SJSA1 (cell line): ENCODE measurements at regions not wholly inside any gene's neighbourhood (a gene's known extent, or its start where the extent isn't known, plus 50 kb on each side); places are given as distances from the start of the nearest gene placed in this dataset.
A peak's percentile ranks its signal among the peaks of the same experiment; 100 is the strongest.

Source experiments
- DNase-seq, 2 experiments: peaks; one replicate each; pipeline ENCODE4 v3.0.0-alpha.2; 2015 to 2020; ENCODE audit warnings: low spot score in 2 of 2, low read depth in 1 of 2
- H3K27ac ChIP-seq: fragments of 250-450 bp; sonication (Bioruptor Pico); 2 replicates; pipeline ENCODE4 v1.5.1; 2020; ENCODE audit warnings: mild to moderate bottlenecking, moderate library complexity
- H3K27me3 ChIP-seq: fragments of 250-450 bp; sonication (Bioruptor Pico); replicated peaks from 2 replicates; pipeline ENCODE4 v1.5.1; 2020; ENCODE audit warnings: mild to moderate bottlenecking, moderate library complexity
- H3K36me3 ChIP-seq: fragments of 250-450 bp; sonication (Bioruptor Pico); 2 replicates; pipeline ENCODE4 v1.5.1; 2020; ENCODE audit warnings: mild to moderate bottlenecking
- H3K4me1 ChIP-seq: fragments of 250-450 bp; sonication (Bioruptor Pico); replicated peaks from 2 replicates; pipeline ENCODE4 v1.6.1; 2021; ENCODE audit warnings: mild to moderate bottlenecking
- H3K4me3 ChIP-seq: fragments of 250-450 bp; sonication (Bioruptor Pico); 2 replicates; pipeline ENCODE4 v1.5.1; 2020; ENCODE audit warnings: mild to moderate bottlenecking
- H3K9me3 ChIP-seq: fragments of 250-450 bp; sonication (Bioruptor Pico); replicated peaks from 2 replicates; pipeline ENCODE4 v1.5.1; 2020; ENCODE audit warnings: mild to moderate bottlenecking

DNA sequence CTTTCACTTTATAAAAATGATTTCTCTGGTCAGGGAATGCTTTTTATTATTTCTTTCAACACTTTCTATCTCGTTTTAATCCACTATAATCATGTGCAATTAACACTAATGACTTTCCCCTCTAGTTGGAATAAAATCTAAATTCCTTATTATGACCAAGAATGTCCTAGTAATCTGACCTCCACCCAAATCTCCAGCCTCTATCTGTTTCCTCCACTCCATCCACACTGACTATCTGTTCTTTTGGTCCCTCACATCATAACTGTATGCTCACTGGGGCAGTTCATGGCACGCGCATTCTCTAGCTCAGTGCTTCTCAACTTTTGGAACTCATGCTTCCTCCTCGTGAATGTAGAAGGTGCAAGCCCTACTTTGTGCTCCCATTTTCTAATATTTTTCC lies 244.7 kb downstream of the POSTN start:
- Histone ChIP-seq H3K36me3 (no peaks in the 10 kb centered on the region), H3K27ac (no peak overlapping the region), H3K27me3 (no peaks in the 10 kb centered on the region), H3K4me1 (no peaks in the 10 kb centered on the region), H3K9me3 (no peaks in the 10 kb centered on the region), H3K4me3 (no peak overlapping the region)
- no peak for DNase-seq

DNA sequence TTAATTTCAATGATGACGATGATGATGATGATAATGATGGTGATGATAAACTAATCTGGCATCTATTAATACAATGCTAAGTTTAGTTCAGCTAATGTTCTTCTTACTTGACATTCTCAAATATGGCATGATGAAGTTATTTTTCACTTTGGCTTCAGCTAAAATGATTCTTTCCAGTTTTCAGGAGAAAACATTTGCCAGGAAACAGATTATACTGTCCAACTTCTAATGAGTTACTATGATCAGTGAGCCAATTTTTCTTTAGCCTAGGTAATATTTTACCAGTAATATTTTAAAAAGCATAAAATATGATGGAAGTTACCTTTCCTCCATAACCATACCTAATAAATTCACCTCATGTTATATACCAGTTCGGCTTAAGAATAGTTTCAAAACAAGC lies 245.7 kb upstream of the CSNK1A1L start:
- DNase-seq = no peak
- H3K4me3 ChIP-seq = no peak overlapping the region
- H3K9me3 ChIP-seq = no peaks in the 10 kb centered on the region
- H3K27me3 ChIP-seq = no peaks in the 10 kb centered on the region
- H3K36me3 ChIP-seq = no peaks in the 10 kb centered on the region
- H3K4me1 ChIP-seq = no peaks in the 10 kb centered on the region
- H3K27ac ChIP-seq = no peak overlapping the region

GRCh38 chr13:37349916-37350315 lies 244.5 kb upstream of the CSNK1A1L start:
- Histone ChIP-seq H3K4me1 (no peaks in the 10 kb centered on the region), H3K9me3 (no peaks in the 10 kb centered on the region), H3K27ac (no peak overlapping the region), H3K27me3 (no peaks in the 10 kb centered on the region), H3K4me3 (no peak overlapping the region), H3K36me3 (no peaks in the 10 kb centered on the region)
- DNase-seq = no peak

- Histone ChIP-seq H3K9me3 (no peaks in the 10 kb centered on the region), H3K36me3 (no peaks in the 10 kb centered on the region), H3K27ac (no peak overlapping the region), H3K27me3 (no peaks in the 10 kb centered on the region), H3K4me3 (no peak overlapping the region), H3K4me1 (no peaks in the 10 kb centered on the region)
- DNase-seq = peak in 1 of 2 experiments; percentile 3
Observed at GRCh38 chr13:37348916-37349643, 243.6 kb upstream of the CSNK1A1L start.

DNA sequence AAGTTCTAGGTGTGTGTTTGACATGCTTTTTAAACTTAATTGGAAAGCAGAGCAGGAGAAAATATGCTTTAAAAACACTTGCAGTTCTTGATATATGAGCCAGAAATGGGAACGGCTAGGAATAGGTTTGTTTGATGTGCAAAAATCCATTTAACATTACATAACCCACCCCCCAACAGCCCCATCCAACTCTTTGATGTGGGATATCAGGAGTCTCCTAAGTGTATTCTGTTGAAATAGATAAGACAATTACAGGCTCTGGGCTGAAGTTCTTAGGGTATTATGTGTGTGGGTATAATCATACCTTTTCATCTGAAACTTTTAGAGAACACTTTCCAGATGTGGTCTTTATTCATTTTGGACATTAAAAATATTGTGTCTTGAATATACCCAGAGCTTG lies 240.4 kb upstream of the CSNK1A1L start:
- Histone ChIP-seq H3K36me3 (no peaks in the 10 kb centered on the region), H3K27me3 (no peaks in the 10 kb centered on the region), H3K4me1 (no peaks in the 10 kb centered on the region), H3K27ac (no peak overlapping the region), H3K4me3 (no peak overlapping the region), H3K9me3 (no peaks in the 10 kb centered on the region)
- no peak for DNase-seq

DNA sequence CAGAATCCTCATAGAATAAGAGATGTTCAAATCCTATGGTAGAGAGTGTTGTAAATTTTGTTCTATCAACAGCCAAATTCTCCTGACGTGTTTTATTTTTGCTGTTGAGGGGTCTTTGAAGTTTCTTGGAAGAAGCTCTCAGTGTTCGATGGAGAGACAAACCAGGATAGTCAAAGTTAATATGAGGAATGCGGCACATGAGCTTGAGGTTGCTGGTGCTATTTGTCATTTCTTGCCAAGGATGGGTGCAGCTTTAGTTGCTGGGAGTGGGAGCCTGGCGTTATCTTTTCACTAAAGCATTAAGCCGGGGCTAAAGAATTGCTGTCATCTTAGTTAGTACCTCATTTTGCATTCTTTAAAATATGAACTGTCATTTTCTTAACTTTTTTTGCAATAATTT lies 239.9 kb upstream of the CSNK1A1L start:
- no peak overlapping the region for H3K4me3 ChIP-seq
- no peaks in the 10 kb centered on the region for H3K27me3 ChIP-seq
- DNase-seq = no peak
- H3K4me1 ChIP-seq = no peaks in the 10 kb centered on the region
- H3K36me3 ChIP-seq = no peaks in the 10 kb centered on the region
- H3K27ac ChIP-seq = no peak overlapping the region
- H3K9me3 ChIP-seq = no peaks in the 10 kb centered on the region

DNA sequence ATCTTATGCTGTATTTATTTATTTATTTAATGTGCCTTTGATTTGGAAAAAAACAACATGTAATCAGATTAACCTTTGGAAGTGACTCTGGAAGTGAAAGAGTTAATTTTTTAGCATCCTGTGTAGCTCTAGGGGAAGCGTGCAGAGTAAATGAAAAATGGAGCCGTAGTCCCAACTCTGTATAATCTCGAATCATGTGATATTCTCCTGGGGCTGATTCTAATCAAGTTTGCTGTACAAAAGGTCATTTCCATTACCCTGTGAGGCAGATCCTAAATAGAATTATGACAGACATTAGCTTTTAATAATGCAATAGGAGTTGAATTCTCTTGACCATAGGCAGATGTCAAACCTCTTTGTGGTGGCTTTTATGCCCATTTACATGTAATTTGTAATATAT lies 238.6 kb upstream of the CSNK1A1L start:
- DNase-seq = no peak
- Histone ChIP-seq H3K9me3 (no peaks in the 10 kb centered on the region), H3K4me1 (no peaks in the 10 kb centered on the region), H3K36me3 (no peaks in the 10 kb centered on the region), H3K4me3 (no peak overlapping the region), H3K27ac (no peak overlapping the region), H3K27me3 (no peaks in the 10 kb centered on the region)

GRCh38 chr13:37342205-37342604 lies 236.7 kb upstream of the CSNK1A1L start:
- Histone ChIP-seq H3K4me1 (no peaks in the 10 kb centered on the region), H3K9me3 (no peaks in the 10 kb centered on the region), H3K27ac (no peak overlapping the region), H3K4me3 (no peak overlapping the region), H3K27me3 (no peaks in the 10 kb centered on the region), H3K36me3 (no peaks in the 10 kb centered on the region)
- DNase-seq = no peak

GRCh38 chr13:37340901-37341670 lies 235.6 kb upstream of the CSNK1A1L start:
- H3K36me3 ChIP-seq = no peaks in the 10 kb centered on the region
- H3K9me3 ChIP-seq = no peaks in the 10 kb centered on the region
- H3K27ac ChIP-seq = no peak overlapping the region
- no peaks in the 10 kb centered on the region for H3K4me1 ChIP-seq
- DNase-seq = no peak
- no peak overlapping the region for H3K4me3 ChIP-seq
- no peaks in the 10 kb centered on the region for H3K27me3 ChIP-seq

DNA sequence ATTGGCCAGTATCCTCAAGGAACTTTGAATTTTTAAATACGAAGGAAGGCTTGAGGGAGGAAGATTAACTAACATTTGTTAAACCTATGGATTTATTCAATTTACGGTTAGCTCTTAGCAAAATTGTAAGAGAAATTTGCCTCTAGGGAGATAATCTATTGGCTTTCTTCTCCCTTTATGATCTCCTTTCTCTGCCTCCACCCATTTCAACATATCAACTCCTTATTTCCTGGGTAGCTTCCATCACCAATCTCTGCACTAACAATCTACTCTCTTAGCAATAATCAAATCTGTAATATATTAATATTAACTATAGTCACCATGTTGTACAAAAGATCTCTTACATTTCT lies 233.9 kb upstream of the CSNK1A1L start:
- Histone ChIP-seq H3K27ac (no peak overlapping the region), H3K4me1 (no peaks in the 10 kb centered on the region), H3K27me3 (no peaks in the 10 kb centered on the region), H3K36me3 (no peaks in the 10 kb centered on the region), H3K9me3 (no peaks in the 10 kb centered on the region), H3K4me3 (no peak overlapping the region)
- DNase-seq = no peak

DNA sequence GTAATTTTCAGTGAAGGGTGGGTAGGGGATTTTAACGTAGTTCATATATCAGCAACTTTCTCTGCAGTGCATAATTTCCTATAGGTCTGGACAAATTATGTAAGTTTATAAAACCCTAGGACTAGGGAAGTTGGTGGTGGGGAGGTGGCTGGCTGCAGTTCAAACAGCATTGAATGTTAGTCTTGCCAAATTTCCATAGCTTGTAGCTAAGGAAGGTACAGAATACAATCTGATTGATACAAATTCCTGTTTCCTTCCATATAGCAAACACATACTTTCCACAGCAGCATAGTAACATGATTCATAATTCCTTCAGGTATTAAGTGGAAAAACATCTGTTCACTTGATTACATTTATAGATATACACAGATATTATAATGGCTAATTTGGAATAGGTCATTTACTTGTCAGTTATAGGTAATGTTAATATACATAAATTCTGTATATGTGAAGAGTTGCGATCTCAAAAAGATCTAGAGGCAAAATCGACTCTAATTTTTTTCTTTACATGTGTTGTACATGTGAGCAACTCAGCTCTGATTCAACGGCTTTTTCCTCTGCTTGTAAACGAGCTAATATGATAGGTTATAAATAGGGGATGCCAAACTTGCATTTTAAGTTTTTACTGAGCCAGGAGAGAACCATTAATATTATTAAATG lies 233.4 kb upstream of the CSNK1A1L start:
- no peaks in the 10 kb centered on the region for H3K4me1 ChIP-seq
- no peaks in the 10 kb centered on the region for H3K36me3 ChIP-seq
- H3K4me3 ChIP-seq = no peak overlapping the region
- no peak for DNase-seq
- no peaks in the 10 kb centered on the region for H3K9me3 ChIP-seq
- H3K27me3 ChIP-seq = no peaks in the 10 kb centered on the region
- no peak overlapping the region for H3K27ac ChIP-seq

GRCh38 chr13:37326334-37326733 lies 220.9 kb upstream of the CSNK1A1L start:
- no peak for DNase-seq
- H3K9me3 ChIP-seq = no peaks in the 10 kb centered on the region
- H3K36me3 ChIP-seq = no peaks in the 10 kb centered on the region
- H3K27ac ChIP-seq = no peak overlapping the region
- H3K4me1 ChIP-seq = no peaks in the 10 kb centered on the region
- no peak overlapping the region for H3K4me3 ChIP-seq
- no peaks in the 10 kb centered on the region for H3K27me3 ChIP-seq

DNA sequence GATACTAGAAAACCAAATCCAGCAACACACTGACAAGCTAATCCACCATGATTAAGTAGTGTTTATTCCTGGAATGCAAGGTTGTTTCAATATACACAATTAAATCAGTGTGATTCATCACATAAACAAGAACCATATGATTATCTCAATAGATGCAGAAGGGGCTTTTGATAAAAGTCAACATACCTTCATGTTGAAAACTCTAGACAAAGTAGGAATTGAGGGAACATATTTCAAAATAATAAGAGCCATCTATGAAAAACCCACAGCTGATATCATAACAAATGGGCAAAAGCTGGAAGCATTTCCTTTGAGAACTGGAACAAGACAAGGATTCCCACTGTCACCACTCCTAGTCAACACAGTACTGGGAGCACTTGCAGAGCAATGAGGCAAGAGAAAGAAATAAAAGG lies 213.6 kb upstream of the CSNK1A1L start:
- Histone ChIP-seq H3K4me1 (peaks cover 5% of the 10 kb centered on the region; the same call in 1 of the 2 replicates), H3K4me3 (no peak overlapping the region)
- DNase-seq = peak in 1 of 2 experiments; percentile 20

GRCh38 chr13:37316935-37317334 lies 211.5 kb upstream of the CSNK1A1L start:
- no peak overlapping the region for H3K4me3 ChIP-seq
- H3K4me1 ChIP-seq = peaks cover 5% of the 10 kb centered on the region; the same call in 1 of the 2 replicates
- H3K9me3 ChIP-seq = no peaks in the 10 kb centered on the region
- H3K36me3 ChIP-seq = no peaks in the 10 kb centered on the region
- H3K27ac ChIP-seq = no peak overlapping the region
- H3K27me3 ChIP-seq = no peaks in the 10 kb centered on the region
- DNase-seq = no peak

More for the DNA sequence above, 213.6 kb upstream of the CSNK1A1L start:
- no peaks in the 10 kb centered on the region for H3K36me3 ChIP-seq
- no peaks in the 10 kb centered on the region for H3K9me3 ChIP-seq
- no peaks in the 10 kb centered on the region for H3K27me3 ChIP-seq
- H3K27ac ChIP-seq = no peak overlapping the region
